HG03432 (cell line): ENCODE measurements at regions not wholly inside any gene's neighbourhood (a gene's known extent, or its start where the extent isn't known, plus 50 kb on each side); places are given as distances from the start of the nearest gene placed in this dataset.

Experiments
- ATAC-seq: cut with Tn5 transposase; IDR thresholded peaks from one replicate; pipeline ENCODE4 v1.9.1; 2021; ENCODE audit warnings: mild to moderate bottlenecking, moderate library complexity; ENCODE audit not compliant: unreplicated experiment

DNA sequence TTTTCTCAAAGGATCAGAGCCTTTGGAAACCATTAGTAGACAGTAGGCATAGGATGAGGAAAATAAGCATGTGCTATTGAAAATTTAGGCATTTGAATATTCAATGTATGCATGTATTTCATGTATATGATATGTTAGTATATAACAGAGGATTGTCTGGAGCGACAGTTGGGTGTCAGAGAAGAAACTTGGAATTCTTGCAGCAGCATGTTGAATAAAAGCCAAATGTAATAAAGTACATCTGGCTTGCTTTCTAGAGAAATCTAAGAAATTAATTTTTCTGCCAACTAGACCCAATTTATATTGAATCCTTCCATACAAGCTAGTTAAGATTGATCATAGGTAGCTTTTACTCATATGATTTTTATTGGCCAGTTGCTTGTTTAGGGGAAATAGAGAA lies 578.8 kb downstream of the CDH11 start:
- no peak for ATAC-seq

DNA sequence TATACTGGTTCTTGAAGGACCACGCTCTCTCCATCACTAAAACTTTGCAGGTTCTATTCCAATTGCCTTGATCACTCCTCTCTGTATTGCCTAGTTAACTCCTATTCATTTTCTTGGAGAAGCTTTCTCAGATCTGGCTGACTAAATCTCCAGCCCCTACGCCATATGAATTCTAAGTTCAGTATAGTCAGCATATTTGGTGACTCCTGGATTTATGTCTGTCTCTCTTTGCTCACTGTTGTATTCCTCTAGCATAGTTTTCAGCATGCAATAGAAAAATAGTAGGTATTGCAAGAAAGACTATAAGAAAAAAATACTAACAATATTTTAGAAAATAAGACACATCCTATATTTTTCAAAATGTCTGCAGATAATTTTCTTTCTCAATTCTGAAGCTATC lies 579.7 kb downstream of the CDH11 start:
- no peak for ATAC-seq

DNA sequence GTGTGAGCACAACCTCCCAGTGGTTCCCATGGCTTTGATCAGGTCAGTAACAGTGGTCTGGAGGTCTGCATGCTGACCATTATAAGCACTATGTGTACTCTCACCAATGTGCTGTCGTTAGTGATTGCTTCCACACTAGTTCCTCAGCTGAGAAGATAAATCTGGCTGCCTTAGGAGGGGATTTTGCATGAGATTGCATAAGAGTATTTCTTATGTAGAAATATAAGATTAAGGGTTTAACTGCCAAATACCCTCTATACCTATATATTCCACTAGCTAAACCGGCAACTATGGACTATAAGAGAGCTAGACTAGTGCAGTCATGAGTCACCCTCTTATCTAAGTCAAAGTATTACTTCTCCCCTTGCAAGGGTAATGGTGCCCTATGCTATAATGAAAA lies 580.2 kb downstream of the CDH11 start:
- no peak for ATAC-seq

DNA sequence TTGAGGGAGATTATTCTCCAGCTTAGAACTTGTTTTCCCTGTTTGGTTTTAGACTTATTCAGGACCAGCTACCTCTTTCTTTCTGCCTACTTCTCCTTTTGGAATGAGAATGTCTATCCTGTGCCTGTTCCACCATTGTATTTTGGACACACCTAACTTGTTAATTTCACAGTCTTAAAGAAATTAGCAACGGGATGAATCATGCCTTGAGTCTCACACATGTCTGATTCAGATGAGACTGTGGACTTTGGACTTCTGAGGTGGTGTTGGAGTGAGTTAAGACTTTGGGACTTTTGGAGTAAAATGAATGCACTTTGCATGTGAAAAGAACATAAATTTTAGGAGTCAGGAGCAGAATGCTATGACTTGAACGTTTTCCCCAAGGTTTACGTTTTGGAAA lies 581.4 kb downstream of the CDH11 start:
- no peak for ATAC-seq

DNA sequence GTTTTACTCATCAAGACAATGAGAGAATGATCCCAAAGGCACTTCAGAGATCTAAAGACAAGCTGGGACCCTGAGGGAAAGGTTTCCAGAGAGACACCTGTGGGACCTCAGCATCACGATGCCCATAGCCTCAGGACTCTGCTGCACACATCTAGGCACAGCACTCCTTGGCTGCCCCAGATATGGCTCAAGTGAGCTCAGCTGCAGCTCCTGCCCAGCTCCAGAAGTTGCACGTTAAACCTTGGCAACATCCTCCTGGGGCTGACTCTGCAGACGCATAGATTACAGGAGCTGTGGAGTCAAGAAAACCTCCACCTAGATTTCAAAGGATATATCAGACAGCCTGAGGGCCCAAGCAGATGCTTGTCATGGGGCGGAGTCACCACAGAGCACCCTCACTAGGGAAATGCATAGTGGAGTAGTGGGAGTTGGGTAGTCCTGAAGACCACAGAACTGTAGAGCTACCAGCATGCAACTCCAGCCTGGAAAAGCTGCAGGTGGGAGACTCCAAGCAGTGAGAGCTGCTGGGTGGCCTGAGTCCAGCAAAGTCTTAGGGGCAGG lies 582.0 kb downstream of the CDH11 start:
- no peak for ATAC-seq

DNA sequence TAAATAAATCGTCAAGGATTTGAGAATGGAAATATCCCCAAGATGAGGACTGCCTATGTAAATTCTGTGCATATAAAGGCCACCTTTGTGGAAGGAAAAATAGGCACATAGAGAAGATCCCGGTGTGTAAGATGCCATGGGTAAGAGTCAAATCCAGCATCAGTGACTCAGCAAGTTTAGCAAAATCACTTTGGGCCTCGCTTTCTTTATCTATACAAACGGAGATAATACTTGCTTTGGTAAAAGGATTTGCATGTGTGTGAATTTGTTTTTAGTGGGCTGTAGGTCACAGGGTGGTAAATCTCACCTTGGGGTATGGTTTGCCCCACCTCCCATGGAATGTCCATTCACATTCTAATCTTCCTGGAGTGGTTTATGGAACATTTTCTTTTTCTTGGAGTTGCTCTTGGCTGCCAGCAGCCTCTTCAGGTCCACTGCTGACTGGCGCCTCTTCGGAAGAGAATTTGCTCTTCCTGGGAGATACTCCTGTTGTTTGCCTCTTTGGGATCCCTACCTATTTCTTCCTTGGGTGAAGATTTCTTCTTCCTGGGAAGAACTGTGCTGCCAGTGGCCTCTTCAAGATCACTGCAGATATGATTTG lies 587.6 kb downstream of the CDH11 start:
- ATAC-seq, result no peak

DNA sequence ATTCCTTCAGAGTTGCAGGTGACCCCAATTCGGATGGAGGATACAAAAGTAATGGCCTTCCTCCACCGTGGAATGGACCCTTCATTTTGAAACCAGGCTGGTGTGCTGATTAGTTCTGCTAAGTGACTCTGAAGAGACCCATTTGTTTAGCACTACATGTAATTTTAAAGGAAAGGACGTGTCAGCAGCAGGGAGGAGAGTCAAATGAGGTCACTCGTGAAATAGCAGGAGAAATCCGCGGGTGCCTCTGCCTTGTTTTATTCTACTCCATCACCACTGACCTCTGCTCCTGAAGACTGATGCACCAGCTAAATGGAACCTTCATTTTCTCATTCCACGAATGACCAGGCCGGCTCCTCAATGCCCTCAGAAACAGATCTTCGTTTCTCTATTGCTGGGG lies 589.2 kb downstream of the CDH11 start:
- ATAC-seq, result no peak

DNA sequence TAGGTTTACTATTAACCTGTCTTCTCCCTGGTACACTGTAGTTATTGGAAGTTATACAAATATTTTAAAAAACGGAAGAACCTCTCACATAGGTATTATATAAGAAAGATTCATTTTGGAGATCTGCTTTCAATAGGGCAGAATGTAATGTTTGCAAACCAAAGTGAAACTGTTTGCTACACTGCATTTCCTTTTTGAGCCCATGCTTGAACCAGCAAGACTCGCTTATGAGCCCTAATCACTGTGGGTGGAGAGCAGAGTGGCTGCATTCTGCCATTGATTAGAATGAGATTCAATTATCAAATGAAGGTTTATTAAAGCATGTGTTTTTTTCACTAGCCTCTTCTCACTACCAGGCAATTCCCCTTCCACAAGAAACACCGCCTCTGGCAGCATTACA lies 589.7 kb downstream of the CDH11 start:
- ATAC-seq, result no peak

DNA sequence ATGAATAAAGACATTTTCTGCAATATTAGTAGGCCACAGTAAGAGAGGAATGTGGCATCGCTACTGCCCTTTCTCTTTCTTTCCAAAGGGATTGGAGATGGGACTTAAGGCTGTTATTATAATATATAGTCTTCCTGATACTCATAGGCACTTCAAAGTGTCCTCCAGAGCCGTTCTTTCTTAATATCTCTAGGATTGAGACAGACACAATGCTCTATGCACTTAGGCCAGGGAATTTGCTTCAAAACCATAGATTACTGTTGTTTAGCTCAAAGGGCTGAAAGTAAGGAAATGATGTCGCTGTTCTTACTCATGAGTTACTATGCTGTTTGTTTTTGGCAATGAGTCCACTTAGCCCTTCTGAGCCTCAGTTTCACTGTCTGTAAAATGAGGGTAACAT lies 590.5 kb downstream of the CDH11 start:
- no peak for ATAC-seq

DNA sequence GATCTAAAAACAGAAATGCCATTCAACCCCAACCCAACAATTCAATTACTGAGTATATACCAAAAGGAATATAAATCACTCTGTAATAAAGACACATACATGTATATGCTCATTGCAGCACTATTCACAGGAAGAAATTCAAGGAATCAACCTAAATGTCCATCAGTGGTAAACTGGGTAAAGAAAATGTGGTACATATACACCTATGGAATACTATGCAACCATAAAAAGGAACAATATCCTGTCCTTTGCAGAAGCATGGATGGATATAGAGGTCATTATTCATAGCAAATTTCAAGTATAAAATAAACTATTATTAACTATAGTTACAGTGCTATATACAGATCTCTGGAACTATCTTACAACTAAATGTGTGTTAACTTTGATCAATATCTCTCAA lies 599.3 kb downstream of the CDH11 start:
- ATAC-seq, result no peak

DNA sequence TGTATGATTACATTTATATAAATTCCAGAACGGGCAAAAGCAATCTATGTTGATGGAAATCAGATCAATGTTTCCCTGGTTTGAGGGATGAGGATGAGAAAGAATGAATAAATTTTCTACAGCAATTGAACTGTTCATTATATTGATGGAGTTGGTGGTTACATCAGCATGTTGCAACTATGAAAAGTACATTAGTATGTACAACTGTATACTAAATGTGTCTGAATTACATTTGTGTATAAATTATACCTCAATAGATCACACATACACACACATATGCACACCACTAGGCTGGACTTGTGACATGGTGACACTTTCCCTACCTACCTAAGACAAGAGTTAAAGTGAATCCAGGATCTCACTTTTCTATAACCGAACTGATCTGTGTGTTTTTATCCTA lies 608.0 kb downstream of the CDH11 start:
- no peak for ATAC-seq

DNA sequence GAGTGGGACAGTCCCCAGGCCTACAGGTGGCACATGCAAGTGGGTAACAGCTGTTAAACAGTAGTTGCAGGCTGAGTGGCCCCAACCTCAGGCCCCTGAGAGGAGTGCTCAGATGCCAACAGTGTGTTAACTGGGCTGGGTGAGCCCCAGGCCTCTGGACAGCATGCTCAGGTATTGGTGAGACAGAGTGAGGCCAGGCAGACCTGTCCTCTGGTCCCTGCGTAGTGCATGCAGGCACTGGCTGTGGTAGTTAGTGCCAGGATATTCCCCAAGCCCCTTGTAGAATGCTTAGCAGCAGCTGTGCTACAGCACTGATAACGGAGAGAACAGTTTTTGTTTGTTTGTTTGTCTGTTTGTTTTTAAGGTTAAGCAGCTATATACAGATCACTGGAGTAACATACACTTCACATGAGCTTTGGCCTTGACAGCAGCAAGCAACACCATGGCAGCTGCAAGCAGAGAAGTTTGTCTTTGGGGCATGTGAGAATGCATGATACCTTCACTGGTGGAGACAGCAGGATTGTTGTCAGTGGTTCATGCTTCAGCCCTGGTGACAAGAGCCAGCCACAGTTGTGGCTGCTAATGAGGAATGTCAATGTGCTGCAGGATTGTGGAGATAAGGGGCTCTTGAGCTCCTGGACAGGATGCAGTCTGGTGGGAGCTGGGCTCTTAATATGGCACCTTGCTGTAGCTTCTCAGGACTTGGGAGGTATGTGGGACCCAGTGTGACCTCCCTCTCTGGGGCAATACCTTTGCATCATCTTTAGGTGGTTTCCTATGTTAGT lies 614.4 kb downstream of the CDH11 start:
- no peak for ATAC-seq

DNA sequence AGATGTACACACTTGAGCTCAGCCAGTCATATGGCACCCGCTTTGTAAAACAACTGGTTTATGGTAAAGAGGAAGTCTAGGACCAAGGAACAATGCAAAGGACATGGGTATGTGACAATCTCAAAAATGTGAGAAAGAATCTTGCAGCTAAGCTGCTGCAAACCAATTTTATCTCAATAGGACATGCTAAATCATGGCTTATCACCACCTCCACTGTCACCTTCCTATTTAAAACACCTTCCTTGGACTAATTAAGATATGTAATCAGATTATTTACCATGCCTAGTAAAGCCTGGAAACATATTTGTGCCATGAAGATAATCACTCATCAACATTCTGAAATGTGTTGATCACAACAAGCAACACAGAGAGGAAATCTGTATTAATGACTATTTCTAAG lies 622.7 kb downstream of the CDH11 start:
- ATAC-seq, result no peak

DNA sequence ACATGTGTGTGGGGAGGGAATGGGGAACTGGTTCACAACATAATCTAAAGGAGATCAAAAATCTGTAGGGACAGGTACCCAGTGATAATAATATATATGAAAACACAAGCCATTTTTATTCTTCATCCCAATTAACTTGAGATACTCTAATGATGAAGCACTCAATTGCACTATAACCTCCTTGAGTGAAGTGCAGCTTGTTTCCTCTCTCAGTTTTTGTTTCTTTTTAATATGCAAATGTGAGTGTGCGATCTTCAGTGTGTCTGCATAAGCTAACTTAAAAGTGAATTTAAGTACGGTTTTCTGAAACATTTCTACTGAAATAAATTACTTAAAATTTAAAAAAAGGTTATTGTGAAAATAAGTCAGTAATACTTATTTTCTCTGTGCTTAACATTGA lies 623.5 kb downstream of the CDH11 start:
- no peak for ATAC-seq

DNA sequence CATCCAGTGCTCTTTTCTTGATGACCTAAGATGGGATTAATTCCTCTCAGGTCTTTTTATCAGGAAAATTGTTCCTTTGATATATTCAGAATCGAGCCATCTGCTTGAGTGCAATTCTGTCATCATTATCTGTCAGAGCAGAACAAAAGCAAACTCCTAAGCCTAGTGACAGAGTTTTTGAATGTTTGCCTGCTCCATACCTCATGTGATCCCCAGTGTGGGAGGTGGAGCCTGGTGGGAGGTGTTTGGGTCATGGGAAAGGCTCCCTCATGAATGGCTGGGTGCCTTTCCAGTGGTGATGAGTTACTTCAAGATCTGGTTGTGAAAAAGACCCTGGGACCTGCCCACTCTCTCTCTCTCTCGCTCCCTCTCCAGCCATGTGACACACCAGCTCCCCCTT lies 628.2 kb downstream of the CDH11 start:
- ATAC-seq, result no peak

DNA sequence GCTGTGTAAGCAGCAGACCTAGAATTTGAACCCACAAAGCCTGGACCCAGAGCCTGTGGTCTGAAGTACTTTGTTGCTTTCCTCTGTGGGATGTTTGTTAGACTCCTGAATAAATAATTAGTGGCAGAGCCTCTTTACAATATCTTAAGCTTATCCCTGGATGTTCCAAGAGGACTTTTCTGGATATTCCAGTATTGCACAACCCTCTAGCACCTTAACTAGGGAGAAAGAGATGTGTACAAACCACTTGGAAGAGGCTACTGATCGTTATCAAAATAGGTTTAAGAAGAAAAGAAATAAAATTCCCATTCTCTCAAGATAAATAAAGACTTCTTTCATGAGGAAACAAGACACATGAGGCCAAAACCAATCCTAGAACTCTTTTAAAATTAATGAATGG lies 632.4 kb downstream of the CDH11 start:
- ATAC-seq, result no peak

DNA sequence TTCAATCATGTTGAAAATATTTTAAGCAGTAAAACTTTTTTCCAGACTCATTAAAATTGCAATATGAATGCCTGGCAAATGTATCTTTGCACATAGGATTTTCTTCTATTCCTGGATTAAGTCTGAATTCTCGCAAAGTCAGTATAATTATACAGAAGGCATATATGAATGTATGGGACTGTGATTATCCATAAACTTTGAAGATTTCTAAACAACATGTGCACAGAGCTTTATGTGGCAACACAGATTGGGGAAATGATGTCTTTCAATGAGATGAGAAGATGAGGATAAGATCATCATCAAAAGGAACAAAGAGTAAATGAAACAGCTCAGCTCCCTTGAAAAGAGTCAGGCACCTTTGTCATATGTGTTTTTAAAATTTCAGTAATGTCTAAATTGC lies 635.3 kb downstream of the CDH11 start:
- no peak for ATAC-seq

DNA sequence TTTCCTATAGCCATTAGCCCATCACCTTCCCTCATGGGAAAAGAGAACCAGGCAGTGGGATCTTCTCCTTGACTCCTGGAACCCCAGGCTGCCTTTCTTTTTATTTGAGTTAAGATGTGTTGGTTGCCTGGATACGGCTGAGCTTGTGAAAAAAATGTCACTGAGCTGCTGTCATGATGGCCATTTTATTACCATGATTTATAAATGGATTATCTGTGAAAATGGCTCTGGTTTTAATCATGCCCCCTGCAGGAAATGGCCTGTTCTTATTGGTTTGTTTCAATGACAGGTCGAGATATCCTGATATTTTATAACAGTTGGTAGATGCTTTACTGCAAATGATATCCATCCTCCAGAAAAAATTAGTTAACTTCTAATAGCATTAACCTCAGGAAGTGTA lies 640.4 kb downstream of the CDH11 start:
- no peak for ATAC-seq

DNA sequence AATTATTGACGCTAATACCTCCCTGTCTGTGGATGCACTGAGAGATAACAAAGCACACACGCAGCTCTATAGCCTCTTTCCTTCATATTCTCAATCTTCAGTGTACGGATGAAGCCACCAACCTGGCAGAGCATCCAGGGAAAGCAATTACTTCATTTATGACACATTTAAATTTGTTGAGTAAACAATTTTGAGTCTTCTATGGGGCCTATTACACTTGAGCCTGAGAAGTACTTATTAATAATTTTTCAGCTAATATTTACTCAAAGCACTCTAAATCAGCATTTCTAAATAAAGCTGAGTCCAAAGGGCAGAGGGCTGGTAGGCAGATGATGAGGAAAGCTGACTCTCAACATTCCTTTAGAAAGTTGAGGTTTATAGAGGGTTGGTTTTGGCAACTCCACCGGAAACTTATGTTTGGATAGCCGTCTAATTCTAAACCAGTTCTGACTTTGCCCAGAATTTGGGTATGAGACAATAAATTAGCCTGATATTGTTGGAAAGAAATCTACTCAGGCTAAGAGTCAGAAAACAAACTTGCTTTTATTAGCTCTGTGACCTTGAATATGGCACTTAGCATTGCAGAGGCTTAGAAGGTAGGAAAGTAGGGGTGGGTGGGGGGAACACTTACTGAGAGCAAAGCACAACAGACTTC lies 643.5 kb downstream of the CDH11 start:
- no peak for ATAC-seq

DNA sequence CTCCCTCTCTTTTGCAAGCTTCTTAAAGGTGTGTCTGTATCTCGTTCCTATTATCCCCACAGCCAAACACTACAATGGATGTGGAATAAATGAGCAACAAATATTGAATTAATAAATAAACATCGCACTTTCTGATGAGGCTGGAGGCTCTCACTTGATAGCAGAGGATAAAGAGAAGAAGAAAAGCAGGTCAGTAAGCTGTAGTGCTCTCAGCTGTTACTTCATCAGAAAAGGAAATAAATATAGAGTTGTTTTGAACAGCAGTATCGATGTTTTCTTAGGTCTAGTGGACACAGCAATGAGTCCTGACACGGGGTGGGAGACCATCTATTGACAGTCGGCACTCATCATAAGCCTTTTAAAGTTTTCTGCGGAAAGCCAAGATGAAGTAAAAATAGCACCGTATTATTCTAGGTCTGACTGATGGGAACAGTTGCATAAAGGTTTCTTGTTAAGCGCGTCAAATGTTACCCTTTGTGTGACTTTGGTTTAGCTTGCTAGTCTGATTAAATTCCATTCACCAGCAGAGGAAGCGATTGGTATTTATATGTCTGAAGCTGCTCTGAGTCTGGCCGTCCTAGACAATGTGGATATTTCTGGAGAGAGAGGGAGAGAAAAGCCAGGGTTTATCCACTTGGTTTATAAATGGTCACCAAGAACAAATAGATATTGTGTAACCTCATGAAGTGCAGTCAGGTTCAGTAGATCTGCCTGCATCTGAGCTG lies 646.1 kb downstream of the CDH11 start:
- no peak for ATAC-seq

DNA sequence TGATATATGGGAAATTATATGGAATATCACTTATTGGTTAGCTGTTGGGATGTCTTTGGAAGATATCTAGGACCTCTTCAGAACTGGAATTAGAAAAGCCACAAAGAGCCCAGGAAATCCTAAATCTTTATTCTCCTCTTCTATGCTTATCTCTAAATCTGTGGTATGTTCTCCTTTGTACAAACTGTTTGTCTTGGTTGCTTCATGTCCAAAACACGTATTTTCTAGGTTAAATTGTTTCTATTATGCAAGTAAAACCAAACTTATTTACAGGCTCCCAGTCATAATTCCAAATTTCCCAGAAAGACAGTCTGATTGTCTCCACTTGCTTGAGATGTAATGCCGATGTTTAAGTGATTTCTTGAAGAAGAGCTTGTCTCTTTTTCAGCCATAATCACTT lies 650.9 kb downstream of the CDH11 start:
- ATAC-seq, result no peak
